ENCODE measurements at regions not wholly inside any gene's neighbourhood (a gene's known extent, or its start where the extent isn't known, plus 50 kb on each side); places are given as distances from the start of the nearest gene placed in this dataset.

GRCh38 chr17:31786796-31787481 lies 72.1 kb downstream of the COPRS start:
- no peak overlapping the region for H2AK5ac ChIP-seq (ENCODE audit: low read depth, low read length)
- no peak overlapping the region for H2BK5ac ChIP-seq (ENCODE audit: low read depth, low read length)
- DNase-seq (ENCODE audit: low read depth in 1 of 2, low spot score in 2 of 2) = no peak
- FAIRE-seq = no peak
- no peak overlapping the region for H2BK12ac ChIP-seq (ENCODE audit: low read depth, low read length)
- no peak overlapping the region for H3K9ac ChIP-seq (replicated peaks in 1 of 4; ENCODE audit: extremely low read depth in 1 of 4, low read depth in 3 of 4, low read length in 3 of 4)
- ChIA-PET POLR2A (ENCODE audit: partially characterized antibody) (no interaction called here), CTCF (ENCODE audit: partially characterized antibody) (no interaction called here)
- no peaks in the 10 kb centered on the region for H3K23me2 ChIP-seq (ENCODE audit: low read depth, low read length)
- H4K91ac ChIP-seq (replicated peaks; ENCODE audit: insufficient read length, low read length) = no peak overlapping the region
- H3K4me2 ChIP-seq (ENCODE audit: insufficient read depth in 1 of 2, low read depth in 2 of 2, low read length in 2 of 2) = no peak overlapping the region
- no peak overlapping the region for H3K23ac ChIP-seq (ENCODE audit: insufficient read length)
- 94% methylated on average over 7 of the region's 7 CpGs; no CpG with 5 or more reads in 1 of the 2 experiments for WGBS, 2 experiments (ENCODE audit: extremely low coverage in 1 of 2, insufficient coverage in 1 of 2, insufficient read length in 1 of 2, insufficient replicate concordance in 2 of 2, low coverage in 1 of 2, low lambda C conversion rate in 2 of 2, missing lambda C conversion rate in 1 of 2)
- H3K79me1 ChIP-seq (ENCODE audit: low read depth, low read length) = no peaks in the 10 kb centered on the region
- no peaks in the 10 kb centered on the region for H3K36me3 ChIP-seq (ENCODE audit: control insufficient read depth in 2 of 4, insufficient read depth in 4 of 4, low read length in 3 of 4)
- H2BK15ac ChIP-seq (ENCODE audit: low read length) = no peak overlapping the region
- H3K14ac ChIP-seq (ENCODE audit: insufficient read length) = no peak overlapping the region
- TF ChIP-seq, protein P1, sequence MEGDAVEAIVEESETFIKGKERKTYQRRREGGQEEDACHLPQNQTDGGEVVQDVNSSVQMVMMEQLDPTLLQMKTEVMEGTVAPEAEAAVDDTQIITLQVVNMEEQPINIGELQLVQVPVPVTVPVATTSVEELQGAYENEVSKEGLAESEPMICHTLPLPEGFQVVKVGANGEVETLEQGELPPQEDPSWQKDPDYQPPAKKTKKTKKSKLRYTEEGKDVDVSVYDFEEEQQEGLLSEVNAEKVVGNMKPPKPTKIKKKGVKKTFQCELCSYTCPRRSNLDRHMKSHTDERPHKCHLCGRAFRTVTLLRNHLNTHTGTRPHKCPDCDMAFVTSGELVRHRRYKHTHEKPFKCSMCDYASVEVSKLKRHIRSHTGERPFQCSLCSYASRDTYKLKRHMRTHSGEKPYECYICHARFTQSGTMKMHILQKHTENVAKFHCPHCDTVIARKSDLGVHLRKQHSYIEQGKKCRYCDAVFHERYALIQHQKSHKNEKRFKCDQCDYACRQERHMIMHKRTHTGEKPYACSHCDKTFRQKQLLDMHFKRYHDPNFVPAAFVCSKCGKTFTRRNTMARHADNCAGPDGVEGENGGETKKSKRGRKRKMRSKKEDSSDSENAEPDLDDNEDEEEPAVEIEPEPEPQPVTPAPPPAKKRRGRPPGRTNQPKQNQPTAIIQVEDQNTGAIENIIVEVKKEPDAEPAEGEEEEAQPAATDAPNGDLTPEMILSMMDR (IDR thresholded peaks at IDR 0.05; ENCODE audit: control extremely low read depth in 1 of 3, insufficient read depth in 1 of 3, low read depth in 1 of 3, low read length in 3 of 3) = no peak
- TF ChIP-seq CHD2 (IDR thresholded peaks at IDR 0.05; ENCODE audit: low read length) (no peak), HDAC6 (IDR thresholded peaks at IDR 0.05; ENCODE audit: low read depth, low read length) (no peak), RAD21 (IDR thresholded peaks at IDR 0.05 in 1 of 2, conservative IDR thresholded peaks at IDR 0.05 in 1 of 2; ENCODE audit: low read depth in 2 of 2, low read length in 2 of 2) (no peak), SIRT6 (IDR thresholded peaks at IDR 0.05; ENCODE audit: low read length) (no peak), RXRA (IDR thresholded peaks at IDR 0.05; ENCODE audit: insufficient read depth, low read depth, low read length) (no peak), PHF8 (conservative IDR thresholded peaks at IDR 0.05; ENCODE audit: low read depth, low read length) (no peak)
- no peak overlapping the region for H4K5ac ChIP-seq (ENCODE audit: insufficient read length, low read depth, low read length)
- no peak overlapping the region for H3K18ac ChIP-seq (ENCODE audit: extremely low read depth, low read length)
- H2BK20ac ChIP-seq (ENCODE audit: low read length) = no peak overlapping the region
- H3K79me2 ChIP-seq (ENCODE audit: control insufficient read depth in 1 of 2, insufficient read depth in 2 of 2, low read length in 2 of 2) = no peaks in the 10 kb centered on the region
- no peaks in the 10 kb centered on the region for H3K9me3 ChIP-seq (ENCODE audit: insufficient read depth in 2 of 2, low read depth in 1 of 2, low read length in 1 of 2)
- H3K27me3 ChIP-seq (replicated peaks in 1 of 4; ENCODE audit: control insufficient read depth in 3 of 4, extremely low read depth in 1 of 4, insufficient read depth in 3 of 4, low read length in 3 of 4) = no peaks in the 10 kb centered on the region
- no peak overlapping the region for H3K56ac ChIP-seq (replicated peaks; ENCODE audit: insufficient read length, low read depth, low read length)
- no peak overlapping the region for H4K8ac ChIP-seq (ENCODE audit: extremely low read depth, insufficient read depth, low read length)
- no peak overlapping the region for H3K4me3 ChIP-seq (ENCODE audit: extremely low read depth in 1 of 4, insufficient read depth in 2 of 4, low read depth in 3 of 4, low read length in 4 of 4)
- H3K4me1 ChIP-seq (replicated peaks in 1 of 4; ENCODE audit: control insufficient read depth in 3 of 4, insufficient read depth in 4 of 4, low read length in 3 of 4) = no peaks in the 10 kb centered on the region
- no peak overlapping the region for H2AFZ ChIP-seq (ENCODE audit: low read length)
- no peak overlapping the region for H3K4ac ChIP-seq (replicated peaks; ENCODE audit: insufficient read length, low read depth, low read length)
- no peaks in the 10 kb centered on the region for H4K20me1 ChIP-seq (replicated peaks in 1 of 2; ENCODE audit: control insufficient read depth in 1 of 2, insufficient read depth in 2 of 2, low read length in 2 of 2)
- no peak overlapping the region for H3K27ac ChIP-seq (ENCODE audit: low read depth, low read length)
- no peak overlapping the region for H2BK120ac ChIP-seq (replicated peaks; ENCODE audit: low read depth, low read length)

All from H1 (cell line).